ENCODE measurements at regions not wholly inside any gene's neighbourhood (a gene's known extent, or its start where the extent isn't known, plus 50 kb on each side); places are given as distances from the start of the nearest gene placed in this dataset.
"Not testable (repeated sequence)": the region's sequence is repeated elsewhere in the genome, so short reads cannot be mapped to it uniquely, and the experiment has no call there.

- no peak for DNase-seq (ENCODE audit: low spot score in 2 of 2)
- intact Hi-C loops (cut with DNase I; ENCODE audit: low total_unique reads), result no loop called here
- TF ChIP-seq POLR2A (IDR thresholded peaks at IDR 0.05) (no peak), CTCF (IDR thresholded peaks at IDR 0.05) (no peak)
- 61 to 68% methylated on average over 19 of the region's 19 CpGs for whole genome bisulfite sequencing, 2 donors
- H3K4me3 ChIP-seq (ENCODE audit: low read depth, poor library complexity, severe bottlenecking), result no peak overlapping the region
Measured at GRCh38 chr15:93358166-93359059, 269.4 kb upstream of the RGMA start.

- intact Hi-C loops (cut with DNase I; ENCODE audit: low total_unique reads), result no loop called here
- no peak overlapping the region for H3K4me3 ChIP-seq (ENCODE audit: low read depth, poor library complexity, severe bottlenecking)
- TF ChIP-seq POLR2A (IDR thresholded peaks at IDR 0.05) (no peak), CTCF (IDR thresholded peaks at IDR 0.05) (no peak)
- no peak for DNase-seq (ENCODE audit: low spot score in 2 of 2)
- 81 to 85% methylated on average over 7 of the region's 7 CpGs for WGBS, 2 donors
Measured at GRCh38 chr15:93348711-93349545, 259.9 kb upstream of the RGMA start.

- DNase-seq (ENCODE audit: low spot score in 2 of 2), result no peak
- intact Hi-C loops (cut with DNase I; ENCODE audit: low total_unique reads), result no loop called here
- no peak for TF ChIP-seq POLR2A (IDR thresholded peaks at IDR 0.05)
- H3K4me3 ChIP-seq (ENCODE audit: low read depth, poor library complexity, severe bottlenecking), result no peak overlapping the region
- 48 to 78% methylated on average over 1 of the region's 1 CpG for WGBS, 2 donors
Measured at GRCh38 chr15:93347986-93348385, 259.0 kb upstream of the RGMA start.

GRCh38 chr15:93345981-93346380 lies 257.0 kb upstream of the RGMA start:
- TF ChIP-seq POLR2A (IDR thresholded peaks at IDR 0.05), result no peak
- TF ChIP-seq CTCF (IDR thresholded peaks at IDR 0.05), result no peak
- DNase-seq (ENCODE audit: low spot score in 2 of 2), result no peak
- no peak overlapping the region for H3K4me3 ChIP-seq (ENCODE audit: low read depth, poor library complexity, severe bottlenecking)
- WGBS, 2 donors, result 76 to 80% methylated on average over 6 of the region's 6 CpGs
- intact Hi-C loops (cut with DNase I; ENCODE audit: low total_unique reads), result no loop called here

- intact Hi-C loops (cut with DNase I; ENCODE audit: low total_unique reads); H3K4me3 ChIP-seq (ENCODE audit: low read depth, poor library complexity, severe bottlenecking); DNase-seq (ENCODE audit: low spot score in 2 of 2): not testable (repeated sequence)
- 89 to 90% methylated on average over 5 of the region's 5 CpGs for WGBS, 2 donors
Measured at GRCh38 chr15:93343402-93343801, 254.4 kb upstream of the RGMA start.

GRCh38 chr15:93341164-93341563 lies 252.2 kb upstream of the RGMA start:
- WGBS, 2 donors, result 82 to 91% methylated on average over 4 of the region's 4 CpGs
- DNase-seq (ENCODE audit: low spot score in 2 of 2), result no peak
- no peak overlapping the region for H3K4me3 ChIP-seq (ENCODE audit: low read depth, poor library complexity, severe bottlenecking)
- TF ChIP-seq POLR2A (IDR thresholded peaks at IDR 0.05) (no peak), CTCF (IDR thresholded peaks at IDR 0.05) (no peak)
- intact Hi-C loops (cut with DNase I; ENCODE audit: low total_unique reads), result no loop called here
